ENCODE measurements at regions not wholly inside any gene's neighbourhood (a gene's known extent, or its start where the extent isn't known, plus 50 kb on each side); places are given as distances from the start of the nearest gene placed in this dataset.

DNA sequence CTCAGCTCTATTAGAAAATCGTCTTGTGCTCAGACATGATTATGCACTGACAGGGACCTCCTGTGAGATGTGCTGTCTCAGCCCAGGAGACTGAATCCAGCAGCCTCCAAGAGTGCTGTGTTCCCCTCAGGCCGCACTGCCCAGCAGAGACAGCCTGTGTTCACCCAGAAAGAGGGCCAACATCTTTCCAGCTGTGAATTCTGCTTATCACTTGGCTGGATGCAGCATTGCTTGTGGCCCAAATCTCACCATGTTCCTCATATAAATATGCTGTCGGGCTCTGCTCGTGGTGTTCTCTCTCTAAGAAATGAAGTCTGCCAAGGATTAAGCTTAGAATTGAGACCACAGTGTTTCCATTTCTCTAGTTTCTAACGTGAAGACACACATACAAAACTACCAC lies 983.0 kb upstream of the WWC1 start:
- H3K4me3 Mint-ChIP-seq, result no peak overlapping the region
- H3K9me3 Mint-ChIP-seq, result peaks cover 0 to 4% of the 10 kb centered on the region in 2 donors
- no peaks in the 10 kb centered on the region for H3K4me1 Mint-ChIP-seq (ENCODE audit: low read depth in 2 of 2)
- no peak overlapping the region for H3K27ac Mint-ChIP-seq
- no peak for DNase-seq
- H3K27me3 Mint-ChIP-seq, result no peaks in the 10 kb centered on the region
- ATAC-seq (replicated peaks), result no peak
- H3K36me3 Mint-ChIP-seq (ENCODE audit: insufficient read depth), result no peaks in the 10 kb centered on the region

DNA sequence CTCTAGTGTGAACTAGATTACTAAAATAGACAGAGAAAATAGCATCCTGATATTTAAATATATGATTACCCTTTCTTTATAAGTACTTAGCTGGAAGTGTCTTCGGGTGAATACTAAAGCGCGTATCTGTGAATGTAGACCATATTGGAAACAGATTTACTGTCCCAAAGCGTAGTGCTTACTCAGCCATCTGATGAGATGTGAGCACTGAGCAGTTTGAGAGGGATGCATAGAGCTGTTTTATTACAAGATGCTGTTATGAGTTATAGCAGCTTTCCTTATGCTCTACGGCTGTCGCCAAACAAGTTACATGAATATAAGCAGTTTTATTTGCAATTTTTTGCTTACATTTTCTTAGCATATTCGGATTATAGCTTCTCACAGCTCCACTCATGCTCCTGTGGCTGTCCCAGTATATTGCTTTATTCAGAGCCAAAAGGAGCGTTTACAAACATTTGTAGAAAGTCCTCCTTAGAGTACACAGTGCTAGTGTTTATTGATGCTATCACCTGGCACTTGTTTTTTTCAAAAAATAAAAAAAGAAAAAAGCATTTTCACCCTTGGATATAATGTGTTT lies 981.4 kb upstream of the WWC1 start:
- Mint-ChIP-seq H3K4me3 (no peak overlapping the region), H3K36me3 (ENCODE audit: insufficient read depth) (no peaks in the 10 kb centered on the region), H3K4me1 (ENCODE audit: low read depth in 2 of 2) (no peaks in the 10 kb centered on the region), H3K9me3 (peaks cover 0 to 4% of the 10 kb centered on the region in 2 donors), H3K27ac (no peak overlapping the region), H3K27me3 (no peaks in the 10 kb centered on the region)
- DNase-seq, result no peak
- ATAC-seq (replicated peaks), result no peak

DNA sequence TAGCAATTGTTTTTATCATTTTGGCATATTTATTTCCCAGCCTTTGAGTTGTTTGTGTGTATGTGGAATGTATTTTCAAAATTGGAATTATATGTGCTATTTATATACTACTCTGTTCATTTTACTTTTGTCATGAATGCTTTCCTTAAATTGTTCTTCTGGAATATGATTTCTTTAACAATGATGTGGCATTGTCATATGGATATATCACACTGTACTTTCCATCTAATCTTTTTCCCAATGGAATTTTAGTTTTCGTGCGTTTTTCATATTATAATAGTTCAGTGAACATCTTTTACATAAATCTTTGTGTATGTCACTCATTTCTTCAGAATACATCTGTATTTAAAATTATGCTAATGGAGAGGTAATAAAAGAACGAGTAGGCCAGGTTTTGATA lies 980.1 kb upstream of the WWC1 start:
- Mint-ChIP-seq H3K4me1 (ENCODE audit: low read depth in 2 of 2) (no peaks in the 10 kb centered on the region), H3K9me3 (peaks cover 0 to 2% of the 10 kb centered on the region in 2 donors), H3K4me3 (no peak overlapping the region), H3K27ac (no peak overlapping the region), H3K36me3 (ENCODE audit: insufficient read depth) (no peaks in the 10 kb centered on the region), H3K27me3 (no peaks in the 10 kb centered on the region)
- DNase-seq (no peak), ATAC-seq (replicated peaks) (no peak)

DNA sequence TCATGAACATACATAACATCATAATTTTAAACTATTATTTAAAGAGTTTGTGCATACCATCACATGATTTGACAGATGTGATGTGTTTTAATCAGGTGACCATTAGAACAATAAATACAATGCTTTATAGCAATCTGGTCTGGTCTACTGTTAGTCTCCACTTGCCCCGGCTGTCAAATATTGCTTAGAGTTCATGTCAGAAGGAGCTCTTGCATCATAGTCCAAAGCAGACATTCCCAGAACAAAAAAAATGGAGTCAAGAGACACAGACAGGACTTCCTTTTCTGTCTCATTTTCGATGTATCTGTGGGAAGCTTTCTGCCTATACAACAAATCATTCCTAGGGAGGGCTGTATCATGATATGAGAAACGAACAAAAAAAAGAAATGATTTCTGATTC lies 979.2 kb upstream of the WWC1 start:
- Mint-ChIP-seq H3K9me3 (peaks cover 4 to 7% of the 10 kb centered on the region in 2 donors), H3K4me1 (ENCODE audit: low read depth in 2 of 2) (no peaks in the 10 kb centered on the region), H3K36me3 (ENCODE audit: insufficient read depth) (no peaks in the 10 kb centered on the region), H3K4me3 (no peak overlapping the region), H3K27ac (no peak overlapping the region), H3K27me3 (no peaks in the 10 kb centered on the region)
- ATAC-seq (replicated peaks) (no peak), DNase-seq (no peak)

DNA sequence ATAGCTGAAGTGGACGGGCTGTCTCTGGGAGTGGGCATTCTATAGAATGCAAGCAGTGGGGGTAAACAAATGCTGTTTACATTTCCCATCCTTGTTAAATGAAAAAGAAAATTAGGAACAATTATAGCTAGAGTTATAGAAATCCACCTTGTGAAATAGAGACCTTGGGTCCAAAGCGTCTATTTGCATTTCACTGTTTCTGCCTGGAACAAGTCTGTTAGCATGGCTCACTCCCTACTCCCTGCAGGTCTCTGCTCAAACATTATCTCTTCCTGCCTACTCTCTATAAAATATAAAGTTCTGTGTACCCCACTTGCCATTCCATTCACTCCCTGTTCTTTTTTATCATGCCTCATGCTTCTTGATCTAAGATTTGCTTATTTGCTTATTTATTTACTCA lies 975.7 kb upstream of the WWC1 start:
- no peak overlapping the region for H3K4me3 Mint-ChIP-seq
- ATAC-seq (replicated peaks) (no peak), DNase-seq (no peak)
- H3K27me3 Mint-ChIP-seq, result no peaks in the 10 kb centered on the region
- no peaks in the 10 kb centered on the region for H3K4me1 Mint-ChIP-seq (ENCODE audit: low read depth in 2 of 2)
- H3K9me3 Mint-ChIP-seq, result peaks cover 9 to 11% of the 10 kb centered on the region in 2 donors
- no peaks in the 10 kb centered on the region for H3K36me3 Mint-ChIP-seq (ENCODE audit: insufficient read depth)
- H3K27ac Mint-ChIP-seq, result no peak overlapping the region

DNA sequence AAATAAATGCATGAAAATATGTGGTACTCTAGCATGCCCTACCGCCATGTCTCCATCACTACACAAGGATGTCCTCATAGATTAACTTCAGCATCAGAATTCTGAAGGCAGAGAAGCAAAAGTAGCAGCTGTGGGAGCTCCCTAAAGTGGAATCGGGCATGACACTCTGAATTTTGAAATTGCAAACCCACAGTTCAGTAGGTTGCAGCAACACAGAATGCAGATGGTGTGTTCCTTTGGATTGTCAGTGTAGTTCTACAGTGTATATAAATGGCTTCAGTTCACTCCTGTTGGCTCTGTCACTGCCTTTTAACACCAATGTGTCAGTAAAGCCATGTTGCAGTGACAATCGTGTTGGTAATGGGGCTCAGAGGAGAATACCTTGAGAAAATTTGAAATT lies 973.6 kb upstream of the WWC1 start:
- Mint-ChIP-seq H3K4me1 (ENCODE audit: low read depth in 2 of 2) (no peaks in the 10 kb centered on the region), H3K27me3 (no peaks in the 10 kb centered on the region), H3K4me3 (no peak overlapping the region), H3K36me3 (ENCODE audit: insufficient read depth) (no peaks in the 10 kb centered on the region), H3K27ac (no peak overlapping the region), H3K9me3 (peaks cover 9 to 11% of the 10 kb centered on the region in 2 donors)
- DNase-seq, result no peak
- no peak for ATAC-seq (replicated peaks)

DNA sequence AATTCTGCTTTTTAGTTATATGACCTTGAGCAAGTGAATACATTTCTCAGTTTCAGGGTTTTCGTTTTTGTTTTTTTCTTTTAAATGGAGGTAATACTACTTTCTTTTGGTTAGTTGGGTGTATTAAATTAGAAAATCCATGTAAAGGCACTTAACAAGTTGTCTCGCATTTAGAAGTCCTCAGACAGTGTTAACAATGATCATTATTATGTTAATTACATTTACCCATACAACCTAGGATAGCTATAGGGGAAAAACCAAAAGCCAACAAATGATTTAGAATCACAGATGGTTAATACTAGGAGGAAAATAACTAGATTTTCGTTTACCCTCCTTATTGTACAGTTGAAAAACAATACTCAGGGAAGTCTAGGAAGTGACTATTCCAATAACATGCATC lies 972.2 kb upstream of the WWC1 start:
- H3K27me3 Mint-ChIP-seq, result no peaks in the 10 kb centered on the region
- peaks cover 9 to 11% of the 10 kb centered on the region in 2 donors for H3K9me3 Mint-ChIP-seq
- no peak for DNase-seq
- no peak for ATAC-seq (replicated peaks)
- H3K4me1 Mint-ChIP-seq (ENCODE audit: low read depth in 2 of 2), result no peaks in the 10 kb centered on the region
- H3K36me3 Mint-ChIP-seq (ENCODE audit: insufficient read depth), result no peaks in the 10 kb centered on the region
- H3K4me3 Mint-ChIP-seq, result no peak overlapping the region
- H3K27ac Mint-ChIP-seq, result no peak overlapping the region

DNA sequence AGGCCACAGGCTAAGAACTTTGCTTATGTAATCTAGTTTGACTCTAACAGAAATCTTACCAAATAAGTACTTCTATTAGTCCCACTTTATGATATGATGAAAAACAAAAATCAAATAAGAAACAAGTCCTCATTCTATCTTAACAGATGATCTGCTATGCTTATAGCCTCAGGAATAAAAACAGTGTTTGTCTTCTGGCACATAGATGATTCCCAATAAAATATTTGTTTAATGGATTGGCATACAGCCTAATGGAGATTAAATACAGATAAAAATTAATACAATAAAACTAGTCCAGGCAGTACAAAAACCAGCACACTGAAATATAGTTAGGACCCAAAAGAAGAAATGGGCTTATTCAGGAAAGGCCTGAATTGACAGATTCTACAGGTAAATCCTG lies 971.4 kb upstream of the WWC1 start:
- Mint-ChIP-seq H3K9me3 (peaks cover 9 to 11% of the 10 kb centered on the region in 2 donors), H3K4me1 (ENCODE audit: low read depth in 2 of 2) (no peaks in the 10 kb centered on the region), H3K4me3 (no peak overlapping the region), H3K36me3 (ENCODE audit: insufficient read depth) (no peaks in the 10 kb centered on the region), H3K27ac (no peak overlapping the region), H3K27me3 (no peaks in the 10 kb centered on the region)
- no peak for DNase-seq
- ATAC-seq (replicated peaks), result no peak

DNA sequence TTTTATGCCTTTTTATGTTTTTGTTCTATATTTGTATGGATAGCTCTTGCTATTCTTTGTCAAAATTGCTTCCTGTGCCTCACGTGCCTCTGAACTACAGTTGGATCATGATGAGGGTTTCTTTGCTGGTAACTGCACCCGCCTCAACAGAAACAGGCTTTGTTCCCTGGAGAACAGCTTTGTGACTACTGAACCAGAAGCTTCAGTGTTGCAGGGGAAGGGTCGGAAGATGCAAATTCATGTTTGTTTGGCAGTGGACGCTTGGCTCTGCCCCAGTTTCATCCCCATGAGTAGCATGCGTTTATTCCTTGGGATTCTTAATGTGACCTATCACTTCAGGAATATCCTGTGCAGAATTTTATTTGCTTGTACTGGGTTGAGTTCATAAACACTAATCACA lies 959.1 kb upstream of the WWC1 start:
- no peak overlapping the region for H3K27ac Mint-ChIP-seq

DNA sequence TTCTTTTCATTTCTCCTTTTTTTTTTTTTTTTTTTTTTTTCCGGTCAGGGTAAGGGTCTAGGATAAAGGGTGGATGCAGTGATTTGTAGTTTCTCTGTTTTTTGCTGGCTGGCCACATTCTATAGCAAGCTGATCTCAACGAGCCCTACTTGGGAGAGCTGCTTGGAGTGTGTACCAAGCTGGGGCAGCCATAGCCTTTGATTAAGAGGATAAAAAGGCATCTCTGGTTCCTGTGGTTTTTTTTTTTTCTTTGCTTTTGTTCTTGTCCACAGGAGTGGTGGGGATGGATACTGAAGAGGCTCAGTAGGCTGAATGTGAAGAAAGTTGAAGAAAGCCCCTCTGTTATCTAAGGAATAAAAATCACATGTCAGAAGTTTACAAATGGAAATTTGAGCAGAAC lies 955.3 kb upstream of the WWC1 start:
- Mint-ChIP-seq H3K27ac (no peak overlapping the region), H3K9me3 (peaks cover 10 to 21% of the 10 kb centered on the region in 2 donors), H3K27me3 (no peaks in the 10 kb centered on the region), H3K4me3 (no peak overlapping the region), H3K4me1 (ENCODE audit: low read depth in 2 of 2) (no peaks in the 10 kb centered on the region), H3K36me3 (ENCODE audit: insufficient read depth) (no peaks in the 10 kb centered on the region)
- ATAC-seq (replicated peaks) (no peak), DNase-seq (no peak)

More for the DNA sequence above, 959.1 kb upstream of the WWC1 start:
- no peak overlapping the region for H3K4me3 Mint-ChIP-seq
- H3K9me3 Mint-ChIP-seq, result peaks cover 13 to 14% of the 10 kb centered on the region in 2 donors
- H3K27me3 Mint-ChIP-seq, result no peaks in the 10 kb centered on the region
- DNase-seq (no peak), ATAC-seq (replicated peaks) (no peak)
- no peaks in the 10 kb centered on the region for H3K4me1 Mint-ChIP-seq (ENCODE audit: low read depth in 2 of 2)
- no peaks in the 10 kb centered on the region for H3K36me3 Mint-ChIP-seq (ENCODE audit: insufficient read depth)

DNA sequence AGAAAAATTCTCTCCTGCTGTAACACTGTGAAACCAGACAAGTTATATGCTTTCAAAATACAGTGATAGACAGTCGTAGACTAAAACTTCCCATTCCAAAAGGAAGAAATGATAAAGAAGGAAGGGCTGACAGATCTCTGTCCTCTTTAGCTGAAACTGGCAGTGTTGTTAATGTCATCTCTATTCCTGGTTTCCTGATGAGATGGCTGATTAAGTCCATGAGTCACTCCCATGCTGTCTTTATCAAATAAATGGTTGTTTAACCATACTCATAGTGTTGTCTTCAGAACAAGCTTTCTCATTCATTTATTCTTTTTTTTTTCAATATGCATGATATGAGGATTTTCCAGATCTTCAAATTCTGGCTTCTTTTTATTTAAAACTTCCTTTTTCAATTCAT lies 952.2 kb upstream of the WWC1 start:
- Mint-ChIP-seq H3K4me1 (ENCODE audit: low read depth in 2 of 2) (no peaks in the 10 kb centered on the region), H3K27ac (no peak overlapping the region), H3K9me3 (peaks cover 9 to 21% of the 10 kb centered on the region in 2 donors), H3K4me3 (no peak overlapping the region), H3K27me3 (no peaks in the 10 kb centered on the region), H3K36me3 (ENCODE audit: insufficient read depth) (no peaks in the 10 kb centered on the region)
- ATAC-seq (replicated peaks) (no peak), DNase-seq (no peak)

DNA sequence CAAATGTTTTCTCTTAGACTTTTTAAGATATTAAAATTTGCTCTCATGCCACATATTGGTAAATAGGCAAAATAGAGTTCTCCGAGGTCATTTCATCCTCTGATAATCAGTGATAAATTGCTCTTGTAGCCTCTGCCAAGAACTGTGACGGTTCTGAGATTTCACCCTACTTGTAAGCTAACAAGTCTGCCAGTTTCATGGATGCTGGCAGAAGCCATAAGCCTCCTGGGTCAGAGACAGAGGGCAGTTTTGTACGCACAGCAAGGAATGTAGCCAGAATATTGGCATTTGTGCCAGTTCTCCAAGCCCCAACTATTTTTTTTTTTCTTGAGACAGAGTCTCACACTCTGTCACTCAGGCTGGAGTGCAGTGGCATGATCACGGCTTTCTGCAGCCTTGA lies 945.0 kb upstream of the WWC1 start:
- Mint-ChIP-seq H3K27me3 (no peaks in the 10 kb centered on the region), H3K27ac (no peak overlapping the region), H3K4me3 (no peak overlapping the region), H3K9me3 (peaks cover 0 to 7% of the 10 kb centered on the region in 2 donors), H3K36me3 (ENCODE audit: insufficient read depth) (no peaks in the 10 kb centered on the region), H3K4me1 (ENCODE audit: low read depth in 2 of 2) (no peaks in the 10 kb centered on the region)
- no peak for ATAC-seq (replicated peaks)
- no peak for DNase-seq

DNA sequence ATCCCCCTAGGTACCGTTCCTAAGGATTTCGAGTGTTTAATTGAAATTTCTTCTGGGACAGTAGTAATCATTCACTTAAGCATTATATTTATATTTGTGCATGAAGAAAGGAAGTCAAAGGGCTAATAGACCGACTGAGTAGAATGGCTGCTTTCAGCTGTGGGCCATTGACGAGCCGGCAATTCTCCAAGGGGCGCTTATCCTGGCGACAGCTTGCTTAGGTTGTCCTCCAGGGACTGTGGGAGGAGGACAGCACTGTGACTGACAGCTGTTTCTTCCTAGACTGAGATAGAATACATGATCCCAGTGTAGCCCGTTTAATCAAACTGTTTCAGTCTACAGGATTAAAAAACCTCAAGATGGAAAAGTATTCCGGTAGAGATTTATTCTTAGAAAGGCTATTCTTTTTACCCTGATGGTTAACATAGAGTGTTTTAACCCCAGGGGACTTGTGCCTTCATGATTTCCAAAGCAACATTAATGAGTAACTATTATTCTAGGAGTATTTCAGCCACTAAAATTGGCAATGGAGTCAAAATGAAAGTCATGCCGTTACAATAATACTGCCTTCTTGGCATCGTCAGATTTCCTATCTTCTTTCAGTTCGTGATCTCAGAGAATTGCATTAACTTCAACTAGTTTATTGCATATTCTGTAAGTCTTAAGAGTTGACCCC lies 943.1 kb upstream of the WWC1 start:
- Mint-ChIP-seq H3K9me3 (peaks cover 0 to 9% of the 10 kb centered on the region in 2 donors), H3K36me3 (ENCODE audit: insufficient read depth) (no peaks in the 10 kb centered on the region), H3K27me3 (no peaks in the 10 kb centered on the region), H3K4me1 (ENCODE audit: low read depth in 2 of 2) (no peaks in the 10 kb centered on the region), H3K27ac (no peak overlapping the region), H3K4me3 (no peak overlapping the region)
- DNase-seq (no peak), ATAC-seq (replicated peaks) (no peak)

DNA sequence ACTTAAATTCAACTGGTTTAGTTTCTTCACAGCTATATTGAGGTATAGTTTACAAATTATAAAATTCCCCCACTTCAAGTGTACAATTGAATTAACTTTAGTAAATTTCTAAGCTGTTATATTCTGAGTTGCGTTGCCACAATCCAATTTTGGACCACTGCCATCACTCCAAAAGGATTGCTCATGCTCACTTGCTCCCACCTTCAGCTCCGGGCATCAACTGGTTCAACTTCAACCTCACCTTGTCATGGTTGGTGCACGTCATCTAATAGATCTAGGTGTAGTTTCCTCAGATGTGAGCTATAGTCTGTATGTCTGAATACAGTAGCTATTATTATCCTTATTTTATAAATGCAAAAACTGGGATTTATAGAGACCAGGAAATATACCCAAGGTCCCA lies 942.5 kb upstream of the WWC1 start:
- Mint-ChIP-seq H3K27me3 (no peaks in the 10 kb centered on the region), H3K27ac (no peak overlapping the region), H3K9me3 (peaks cover 0 to 9% of the 10 kb centered on the region in 2 donors), H3K36me3 (ENCODE audit: insufficient read depth) (no peaks in the 10 kb centered on the region), H3K4me3 (no peak overlapping the region), H3K4me1 (ENCODE audit: low read depth in 2 of 2) (no peaks in the 10 kb centered on the region)
- no peak for DNase-seq
- no peak for ATAC-seq (replicated peaks)

Measured in effector memory CD8-positive, alpha-beta T cell (primary cell).